Peyer's patch (tissue), 4 donors: ENCODE measurements at regions not wholly inside any gene's neighbourhood (a gene's known extent, or its start where the extent isn't known, plus 50 kb on each side); places are given as distances from the start of the nearest gene placed in this dataset.

Experiments
- POLR2A ChIP-seq, 2 donors: fragments of 450-650 bp; IDR thresholded peaks; one replicate each; pipeline ENCODE4 v1.5.1; 2017; ENCODE audit warnings: antibody characterized with exemption in 2 of 2, mild to moderate bottlenecking in 2 of 2, moderate library complexity in 2 of 2
- TF ChIP-seq, protein P1 (sequence below), 6 experiments: fragments of 450-650 bp in 4 of 6; fragments of 200-600 bp in 2 of 6; sonication (generic) in 1 of 6; IDR thresholded peaks; one replicate each; pipeline ENCODE4 v1.5.1; 2017 to 2019; ENCODE audit warnings: antibody characterized with exemption in 6 of 6, mild to moderate bottlenecking in 3 of 6, moderate library complexity in 1 of 6

DNA sequence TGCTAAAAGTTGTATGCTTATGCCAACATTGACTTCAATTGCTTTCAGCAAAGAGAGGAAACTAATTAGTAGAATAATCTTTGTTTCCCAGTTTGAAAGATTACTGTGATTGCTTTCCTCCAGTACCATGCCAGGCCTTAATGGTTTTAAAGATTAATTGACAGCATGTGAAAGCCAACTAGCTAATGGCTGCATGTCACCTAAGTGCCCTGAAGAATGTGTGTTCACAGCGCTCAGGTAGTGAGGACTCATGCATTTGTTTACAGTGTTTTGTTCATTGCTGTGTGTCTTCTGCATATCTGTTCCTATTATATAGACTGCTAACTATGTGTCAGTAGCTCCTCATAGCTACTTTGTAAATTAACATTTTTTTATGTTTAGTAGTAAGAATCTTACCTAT lies 335.6 kb downstream of the LRRIQ3 start:
- TF ChIP-seq, protein P1, sequence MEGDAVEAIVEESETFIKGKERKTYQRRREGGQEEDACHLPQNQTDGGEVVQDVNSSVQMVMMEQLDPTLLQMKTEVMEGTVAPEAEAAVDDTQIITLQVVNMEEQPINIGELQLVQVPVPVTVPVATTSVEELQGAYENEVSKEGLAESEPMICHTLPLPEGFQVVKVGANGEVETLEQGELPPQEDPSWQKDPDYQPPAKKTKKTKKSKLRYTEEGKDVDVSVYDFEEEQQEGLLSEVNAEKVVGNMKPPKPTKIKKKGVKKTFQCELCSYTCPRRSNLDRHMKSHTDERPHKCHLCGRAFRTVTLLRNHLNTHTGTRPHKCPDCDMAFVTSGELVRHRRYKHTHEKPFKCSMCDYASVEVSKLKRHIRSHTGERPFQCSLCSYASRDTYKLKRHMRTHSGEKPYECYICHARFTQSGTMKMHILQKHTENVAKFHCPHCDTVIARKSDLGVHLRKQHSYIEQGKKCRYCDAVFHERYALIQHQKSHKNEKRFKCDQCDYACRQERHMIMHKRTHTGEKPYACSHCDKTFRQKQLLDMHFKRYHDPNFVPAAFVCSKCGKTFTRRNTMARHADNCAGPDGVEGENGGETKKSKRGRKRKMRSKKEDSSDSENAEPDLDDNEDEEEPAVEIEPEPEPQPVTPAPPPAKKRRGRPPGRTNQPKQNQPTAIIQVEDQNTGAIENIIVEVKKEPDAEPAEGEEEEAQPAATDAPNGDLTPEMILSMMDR (IDR thresholded peaks at IDR 0.05), result no peak
- no peak for TF ChIP-seq POLR2A (IDR thresholded peaks at IDR 0.05)
